ENCODE measurements at regions not wholly inside any gene's neighbourhood (a gene's known extent, or its start where the extent isn't known, plus 50 kb on each side); places are given as distances from the start of the nearest gene placed in this dataset.
"Not testable (repeated sequence)": the region's sequence is repeated elsewhere in the genome, so short reads cannot be mapped to it uniquely, and the experiment has no call there.

- Histone ChIP-seq H3K4me2 (ENCODE audit: low read depth, low read length, poor library complexity, severe bottlenecking) (no peak overlapping the region), H3K79me2 (ENCODE audit: insufficient read depth, low read length) (no peaks in the 10 kb centered on the region), H3K4me1 (ENCODE audit: insufficient read depth, low read length, poor library complexity, severe bottlenecking) (no peaks in the 10 kb centered on the region), H3K9ac (ENCODE audit: low read depth, low read length, poor library complexity, severe bottlenecking) (no peak overlapping the region), H4K20me1 (ENCODE audit: insufficient read depth, low read length, poor library complexity, severe bottlenecking) (no peaks in the 10 kb centered on the region), H3K9me3 (ENCODE audit: insufficient read depth, low read depth, low read length) (no peaks in the 10 kb centered on the region), H3F3A (ENCODE audit: low read depth) (no peaks in the 10 kb centered on the region), H3K9me2 (replicated peaks; ENCODE audit: low read depth, low read length) (no peaks in the 10 kb centered on the region), H3K27me3 (ENCODE audit: insufficient read depth, low read length, poor library complexity, severe bottlenecking) (no peaks in the 10 kb centered on the region), H3K36me3 (ENCODE audit: insufficient read depth, low read length) (no peaks in the 10 kb centered on the region), H2AFZ (ENCODE audit: low read length) (no peak overlapping the region), H3K4me3 (ENCODE audit: low read length, poor library complexity, severe bottlenecking) (no peak overlapping the region)
- TF ChIP-seq CTCF (conservative IDR thresholded peaks at IDR 0.05; ENCODE audit: low read length): no peak
- TF ChIP-seq EZH2phosphoT487 (IDR thresholded peaks at IDR 0.05; ENCODE audit: borderline replicate concordance): no peak
Measured at GRCh38 chr1:224053456-224053855, 60.5 kb upstream of the FBXO28 start.

- Histone ChIP-seq H3K4me3 (ENCODE audit: low read length, poor library complexity, severe bottlenecking) (no peak overlapping the region), H3K4me2 (ENCODE audit: low read depth, low read length, poor library complexity, severe bottlenecking) (no peak overlapping the region), H3F3A (ENCODE audit: low read depth) (no peaks in the 10 kb centered on the region), H4K20me1 (ENCODE audit: insufficient read depth, low read length, poor library complexity, severe bottlenecking) (no peaks in the 10 kb centered on the region), H3K4me1 (ENCODE audit: insufficient read depth, low read length, poor library complexity, severe bottlenecking) (no peaks in the 10 kb centered on the region), H2AFZ (ENCODE audit: low read length) (no peak overlapping the region), H3K9me2 (replicated peaks; ENCODE audit: low read depth, low read length) (no peaks in the 10 kb centered on the region), H3K27me3 (ENCODE audit: insufficient read depth, low read length, poor library complexity, severe bottlenecking) (no peaks in the 10 kb centered on the region), H3K36me3 (ENCODE audit: insufficient read depth, low read length) (no peaks in the 10 kb centered on the region), H3K79me2 (ENCODE audit: insufficient read depth, low read length) (no peaks in the 10 kb centered on the region), H3K9me3 (ENCODE audit: insufficient read depth, low read depth, low read length) (no peaks in the 10 kb centered on the region), H3K9ac (ENCODE audit: low read depth, low read length, poor library complexity, severe bottlenecking) (no peak overlapping the region)
- no peak for TF ChIP-seq EZH2phosphoT487 (IDR thresholded peaks at IDR 0.05; ENCODE audit: borderline replicate concordance)
- TF ChIP-seq CTCF (conservative IDR thresholded peaks at IDR 0.05; ENCODE audit: low read length): no peak
Measured at GRCh38 chr1:224052772-224053171, 61.1 kb upstream of the FBXO28 start.

GRCh38 chr1:224051782-224052181 lies 62.1 kb upstream of the FBXO28 start:
- not testable (repeated sequence) for H3K9me2 ChIP-seq (replicated peaks; ENCODE audit: low read depth, low read length); H3K4me2 ChIP-seq (ENCODE audit: low read depth, low read length, poor library complexity, severe bottlenecking); H3K9me3 ChIP-seq (ENCODE audit: insufficient read depth, low read depth, low read length); H2AFZ ChIP-seq (ENCODE audit: low read length); H3K79me2 ChIP-seq (ENCODE audit: insufficient read depth, low read length); H3F3A ChIP-seq (ENCODE audit: low read depth); H4K20me1 ChIP-seq (ENCODE audit: insufficient read depth, low read length, poor library complexity, severe bottlenecking); H3K36me3 ChIP-seq (ENCODE audit: insufficient read depth, low read length); H3K9ac ChIP-seq (ENCODE audit: low read depth, low read length, poor library complexity, severe bottlenecking); H3K27me3 ChIP-seq (ENCODE audit: insufficient read depth, low read length, poor library complexity, severe bottlenecking); H3K4me3 ChIP-seq (ENCODE audit: low read length, poor library complexity, severe bottlenecking); H3K4me1 ChIP-seq (ENCODE audit: insufficient read depth, low read length, poor library complexity, severe bottlenecking)

DNA sequence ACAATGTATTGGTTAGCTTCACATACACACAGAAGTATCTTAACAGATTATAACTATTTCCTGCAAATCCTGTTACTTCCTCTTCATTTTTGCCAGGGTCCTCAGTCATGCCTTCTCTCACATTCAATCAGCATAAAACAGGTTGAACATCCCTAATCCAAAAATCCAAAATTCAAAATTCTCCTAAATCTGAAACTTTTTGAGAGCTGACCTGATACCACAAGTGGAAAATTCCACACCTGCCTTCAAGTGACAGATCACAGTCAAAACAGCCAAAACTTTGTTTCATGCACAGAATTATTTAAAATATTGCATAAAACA lies 62.9 kb upstream of the FBXO28 start:
- H3K9me2 ChIP-seq (replicated peaks; ENCODE audit: low read depth, low read length): no peaks in the 10 kb centered on the region
- no peaks in the 10 kb centered on the region for H3K4me1 ChIP-seq (ENCODE audit: insufficient read depth, low read length, poor library complexity, severe bottlenecking)
- no peak overlapping the region for H3K4me3 ChIP-seq (ENCODE audit: low read length, poor library complexity, severe bottlenecking)
- no peaks in the 10 kb centered on the region for H3K27me3 ChIP-seq (ENCODE audit: insufficient read depth, low read length, poor library complexity, severe bottlenecking)
- no peak overlapping the region for H3K9ac ChIP-seq (ENCODE audit: low read depth, low read length, poor library complexity, severe bottlenecking)
- no peaks in the 10 kb centered on the region for H3K79me2 ChIP-seq (ENCODE audit: insufficient read depth, low read length)
- H2AFZ ChIP-seq (ENCODE audit: low read length): 0 out of 2 replicates have a peak overlapping the region, but pooled peaks have one; percentile 72
- H3K4me2 ChIP-seq (ENCODE audit: low read depth, low read length, poor library complexity, severe bottlenecking): no peak overlapping the region
- no peaks in the 10 kb centered on the region for H3K9me3 ChIP-seq (ENCODE audit: insufficient read depth, low read depth, low read length)
- H3K36me3 ChIP-seq (ENCODE audit: insufficient read depth, low read length): no peaks in the 10 kb centered on the region
- H4K20me1 ChIP-seq (ENCODE audit: insufficient read depth, low read length, poor library complexity, severe bottlenecking): no peaks in the 10 kb centered on the region
- H3F3A ChIP-seq (ENCODE audit: low read depth): no peaks in the 10 kb centered on the region
- TF ChIP-seq EZH2phosphoT487 (IDR thresholded peaks at IDR 0.05; ENCODE audit: borderline replicate concordance) (no peak), CTCF (conservative IDR thresholded peaks at IDR 0.05; ENCODE audit: low read length) (no peak)
